HG02678 (cell line): ENCODE measurements at regions not wholly inside any gene's neighbourhood (a gene's known extent, or its start where the extent isn't known, plus 50 kb on each side); places are given as distances from the start of the nearest gene placed in this dataset.
"Not testable (repeated sequence)": the region's sequence is repeated elsewhere in the genome, so short reads cannot be mapped to it uniquely, and the experiment has no call there.

Experiments
- ATAC-seq: cut with Tn5 transposase; IDR thresholded peaks from one replicate; pipeline ENCODE4 v1.9.1; 2021; ENCODE audit warnings: mild to moderate bottlenecking, moderate library complexity; ENCODE audit not compliant: unreplicated experiment

GRCh38 chr16:29153307-29153706, 168.5 kb downstream of the LAT start:
- not testable (repeated sequence) for ATAC-seq

- ATAC-seq = not testable (repeated sequence)
Observed at GRCh38 chr16:29152544-29153031, 167.7 kb downstream of the LAT start.

GRCh38 chr16:29151317-29151716, 166.5 kb downstream of the LAT start:
- ATAC-seq = no peak

GRCh38 chr16:29149912-29150311, 165.1 kb downstream of the LAT start:
- not testable (repeated sequence) for ATAC-seq

- ATAC-seq = no peak
Observed at GRCh38 chr16:29148867-29149272, 164.0 kb downstream of the LAT start.

GRCh38 chr16:29148131-29148691, 163.4 kb downstream of the LAT start:
- ATAC-seq = no peak

- not testable (repeated sequence) for ATAC-seq
Observed at GRCh38 chr16:29147710-29148109, 162.9 kb downstream of the LAT start.

GRCh38 chr16:29146808-29147643, 162.2 kb downstream of the LAT start:
- not testable (repeated sequence) for ATAC-seq

- ATAC-seq = no peak
Observed at GRCh38 chr16:29146266-29146665, 161.4 kb downstream of the LAT start.

- ATAC-seq = not testable (repeated sequence)
Observed at GRCh38 chr16:29145486-29146225, 160.8 kb downstream of the LAT start.

GRCh38 chr16:29145086-29145485, 160.2 kb downstream of the LAT start:
- ATAC-seq = not testable (repeated sequence)

- not testable (repeated sequence) for ATAC-seq
Observed at GRCh38 chr16:29144669-29145062, 159.8 kb downstream of the LAT start.

GRCh38 chr16:29143739-29144668, 159.2 kb downstream of the LAT start:
- ATAC-seq = not testable (repeated sequence)

GRCh38 chr16:29142506-29142905, 157.7 kb downstream of the LAT start:
- not testable (repeated sequence) for ATAC-seq

GRCh38 chr16:29141586-29142324, 156.9 kb downstream of the LAT start:
- no peak for ATAC-seq

- not testable (repeated sequence) for ATAC-seq
Observed at GRCh38 chr16:29141121-29141520, 156.3 kb downstream of the LAT start.

GRCh38 chr16:29139901-29140855, 155.3 kb downstream of the LAT start:
- not testable (repeated sequence) for ATAC-seq

GRCh38 chr16:29139261-29139802, 154.5 kb downstream of the LAT start:
- ATAC-seq = no peak
